ENCODE measurements at regions not wholly inside any gene's neighbourhood (a gene's known extent, or its start where the extent isn't known, plus 50 kb on each side); places are given as distances from the start of the nearest gene placed in this dataset.

GRCh38 chr7:63080406-63080805, 918.2 kb upstream of the ZNF722 start:
- Histone ChIP-seq H3K9me3 (ENCODE audit: control insufficient read depth in 2 of 3, insufficient read depth in 1 of 3, low read length in 3 of 3) (peaks cover 0 to 16% (median 6%) of the 10 kb centered on the region in 3 donors), H3K27me3 (ENCODE audit: control insufficient read depth, insufficient read depth, low read length) (no peaks in the 10 kb centered on the region), H3K4me1 (ENCODE audit: control insufficient read depth in 2 of 3, insufficient read depth in 2 of 3, low read depth in 1 of 3, low read length in 3 of 3) (no peaks in the 10 kb centered on the region), H3K27ac (ENCODE audit: low read depth in 2 of 2, low read length in 2 of 2) (no peak overlapping the region), H3K36me3 (ENCODE audit: control insufficient read depth in 2 of 3, insufficient read depth in 3 of 3, low read length in 3 of 3) (no peaks in the 10 kb centered on the region), H3K4me3 (ENCODE audit: low read length in 3 of 3) (no peak overlapping the region), H3K9ac (ENCODE audit: low read length in 3 of 3) (no peak overlapping the region)
- TF ChIP-seq, protein P1, sequence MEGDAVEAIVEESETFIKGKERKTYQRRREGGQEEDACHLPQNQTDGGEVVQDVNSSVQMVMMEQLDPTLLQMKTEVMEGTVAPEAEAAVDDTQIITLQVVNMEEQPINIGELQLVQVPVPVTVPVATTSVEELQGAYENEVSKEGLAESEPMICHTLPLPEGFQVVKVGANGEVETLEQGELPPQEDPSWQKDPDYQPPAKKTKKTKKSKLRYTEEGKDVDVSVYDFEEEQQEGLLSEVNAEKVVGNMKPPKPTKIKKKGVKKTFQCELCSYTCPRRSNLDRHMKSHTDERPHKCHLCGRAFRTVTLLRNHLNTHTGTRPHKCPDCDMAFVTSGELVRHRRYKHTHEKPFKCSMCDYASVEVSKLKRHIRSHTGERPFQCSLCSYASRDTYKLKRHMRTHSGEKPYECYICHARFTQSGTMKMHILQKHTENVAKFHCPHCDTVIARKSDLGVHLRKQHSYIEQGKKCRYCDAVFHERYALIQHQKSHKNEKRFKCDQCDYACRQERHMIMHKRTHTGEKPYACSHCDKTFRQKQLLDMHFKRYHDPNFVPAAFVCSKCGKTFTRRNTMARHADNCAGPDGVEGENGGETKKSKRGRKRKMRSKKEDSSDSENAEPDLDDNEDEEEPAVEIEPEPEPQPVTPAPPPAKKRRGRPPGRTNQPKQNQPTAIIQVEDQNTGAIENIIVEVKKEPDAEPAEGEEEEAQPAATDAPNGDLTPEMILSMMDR (IDR thresholded peaks at IDR 0.05; ENCODE audit: borderline replicate concordance, extremely low read depth, insufficient read depth), result no peak
- no peak for FAIRE-seq
- no peak for DNase-seq
- intact Hi-C loops (cut with DNase I), result no loop called here

DNA sequence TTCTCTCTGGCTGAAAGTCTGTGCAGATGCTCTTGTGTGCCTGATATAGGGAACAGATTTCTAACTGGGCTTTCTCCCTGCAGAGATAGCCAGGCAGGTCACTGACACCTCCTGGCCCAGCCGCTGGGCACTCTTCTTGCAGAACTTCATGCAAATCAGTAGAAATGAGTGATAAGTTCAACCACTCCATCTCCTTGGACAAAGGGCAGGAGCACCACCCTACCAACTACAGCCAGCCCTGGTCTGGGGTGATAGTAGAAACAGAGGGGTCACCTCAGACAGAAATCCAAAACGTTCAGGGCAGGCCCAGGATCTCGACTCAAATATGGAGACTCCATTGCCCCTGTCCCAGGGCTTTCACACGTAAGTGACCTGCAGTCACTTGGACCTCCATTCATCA, 917.8 kb upstream of the ZNF722 start:
- H3K27ac ChIP-seq (ENCODE audit: low read depth in 2 of 2, low read length in 2 of 2), result no peak overlapping the region
- H3K4me1 ChIP-seq (ENCODE audit: control insufficient read depth in 2 of 3, insufficient read depth in 2 of 3, low read depth in 1 of 3, low read length in 3 of 3), result no peaks in the 10 kb centered on the region
- H3K9me3 ChIP-seq (ENCODE audit: control insufficient read depth in 2 of 3, insufficient read depth in 1 of 3, low read length in 3 of 3), result peaks cover 0 to 16% (median 6%) of the 10 kb centered on the region in 3 donors
- no peak overlapping the region for H3K9ac ChIP-seq (ENCODE audit: low read length in 3 of 3)
- no peak for FAIRE-seq
- TF ChIP-seq, protein P1 (IDR thresholded peaks at IDR 0.05; ENCODE audit: borderline replicate concordance, extremely low read depth, insufficient read depth), result no peak
- H3K36me3 ChIP-seq (ENCODE audit: control insufficient read depth in 2 of 3, insufficient read depth in 3 of 3, low read length in 3 of 3), result no peaks in the 10 kb centered on the region
- H3K4me3 ChIP-seq (ENCODE audit: low read length in 3 of 3), result no peak overlapping the region
- intact Hi-C loops (cut with DNase I), result no loop called here
- no peaks in the 10 kb centered on the region for H3K27me3 ChIP-seq (ENCODE audit: control insufficient read depth, insufficient read depth, low read length)
- DNase-seq, result no peak

- Histone ChIP-seq H3K4me1 (ENCODE audit: control insufficient read depth in 2 of 3, insufficient read depth in 2 of 3, low read depth in 1 of 3, low read length in 3 of 3) (no peaks in the 10 kb centered on the region), H3K9me3 (ENCODE audit: control insufficient read depth in 2 of 3, insufficient read depth in 1 of 3, low read length in 3 of 3) (peaks cover 2 to 37% (median 9%) of the 10 kb centered on the region in 3 donors), H3K27ac (ENCODE audit: low read depth in 2 of 2, low read length in 2 of 2) (no peak overlapping the region), H3K4me3 (ENCODE audit: low read length in 3 of 3) (no peak overlapping the region), H3K36me3 (ENCODE audit: control insufficient read depth in 2 of 3, insufficient read depth in 3 of 3, low read length in 3 of 3) (no peaks in the 10 kb centered on the region), H3K9ac (ENCODE audit: low read length in 3 of 3) (no peak overlapping the region), H3K27me3 (ENCODE audit: control insufficient read depth, insufficient read depth, low read length) (no peaks in the 10 kb centered on the region)
- intact Hi-C loops (cut with DNase I), result no loop called here
- DNase-seq (no peak), FAIRE-seq (no peak)
- TF ChIP-seq, protein P1 (IDR thresholded peaks at IDR 0.05; ENCODE audit: borderline replicate concordance, extremely low read depth, insufficient read depth), result no peak
Measured at GRCh38 chr7:63087575-63088190, 911.0 kb upstream of the ZNF722 start.

DNA sequence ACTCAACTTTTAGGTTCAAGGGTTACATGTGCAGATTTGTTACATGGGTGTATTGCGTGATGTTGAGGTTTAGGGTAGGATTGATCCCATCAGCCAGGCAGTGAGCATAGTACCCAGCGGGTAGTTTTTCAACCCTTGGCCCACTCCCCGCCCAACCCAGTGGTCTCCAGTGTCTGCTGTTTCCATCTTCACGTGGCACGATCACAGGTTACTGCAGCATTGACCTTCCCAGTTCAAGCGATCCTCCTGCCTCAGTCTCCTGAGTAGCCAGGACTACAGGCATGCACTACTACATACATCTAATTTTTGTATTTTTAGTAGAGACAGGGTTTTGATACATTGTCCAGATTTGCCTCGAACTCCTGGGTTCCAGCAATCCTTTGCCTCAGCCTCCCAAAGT, 905.7 kb upstream of the ZNF722 start:
- H3K27ac ChIP-seq (ENCODE audit: low read depth in 2 of 2, low read length in 2 of 2), result no peak overlapping the region
- DNase-seq, result no peak
- no peak for FAIRE-seq
- no peaks in the 10 kb centered on the region for H3K4me1 ChIP-seq (ENCODE audit: control insufficient read depth in 2 of 3, insufficient read depth in 2 of 3, low read depth in 1 of 3, low read length in 3 of 3)
- H3K36me3 ChIP-seq (ENCODE audit: control insufficient read depth in 2 of 3, insufficient read depth in 3 of 3, low read length in 3 of 3), result no peaks in the 10 kb centered on the region
- H3K27me3 ChIP-seq (ENCODE audit: control insufficient read depth, insufficient read depth, low read length), result no peaks in the 10 kb centered on the region
- H3K9me3 ChIP-seq (ENCODE audit: control insufficient read depth in 2 of 3, insufficient read depth in 1 of 3, low read length in 3 of 3), result peaks cover 2 to 21% (median 3%) of the 10 kb centered on the region in 3 donors
- H3K4me3 ChIP-seq (ENCODE audit: low read length in 3 of 3), result no peak overlapping the region
- TF ChIP-seq, protein P1 (IDR thresholded peaks at IDR 0.05; ENCODE audit: borderline replicate concordance, extremely low read depth, insufficient read depth), result no peak
- H3K9ac ChIP-seq (ENCODE audit: low read length in 3 of 3), result no peak overlapping the region
- intact Hi-C loops (cut with DNase I), result no loop called here

Data from kidney (tissue), 13 donors.